HG03521 (cell line): ENCODE measurements at regions not wholly inside any gene's neighbourhood (a gene's known extent, or its start where the extent isn't known, plus 50 kb on each side); places are given as distances from the start of the nearest gene placed in this dataset.

ENCODE experiments used
- ATAC-seq: cut with Tn5 transposase; IDR thresholded peaks from one replicate; pipeline ENCODE4 v1.9.1; 2021; ENCODE audit warnings: mild to moderate bottlenecking, moderate library complexity; ENCODE audit not compliant: unreplicated experiment

DNA sequence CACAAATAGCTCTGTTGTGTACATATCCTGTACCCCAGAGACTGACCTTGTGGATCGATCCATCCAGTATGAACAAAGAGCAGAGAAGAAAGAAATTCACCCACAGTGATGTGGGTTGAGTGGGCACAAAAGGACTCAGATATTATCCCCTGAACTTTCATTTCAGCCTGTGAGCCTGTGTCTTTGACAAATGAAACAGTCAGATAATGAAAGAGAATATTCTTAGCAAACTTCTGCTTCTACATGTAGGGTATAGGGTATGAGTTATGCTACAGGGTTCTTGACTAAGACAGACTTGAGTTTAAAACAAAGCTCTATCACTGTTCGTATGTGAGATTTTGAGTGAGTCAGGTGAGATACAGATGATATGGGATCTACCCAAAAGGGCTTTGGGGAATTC lies 359.7 kb downstream of the MAFB start:
- ATAC-seq = no peak

- ATAC-seq = no peak
These were observed 362.3 kb downstream of the MAFB start for GRCh38 chr20:40326784-40327183.

DNA sequence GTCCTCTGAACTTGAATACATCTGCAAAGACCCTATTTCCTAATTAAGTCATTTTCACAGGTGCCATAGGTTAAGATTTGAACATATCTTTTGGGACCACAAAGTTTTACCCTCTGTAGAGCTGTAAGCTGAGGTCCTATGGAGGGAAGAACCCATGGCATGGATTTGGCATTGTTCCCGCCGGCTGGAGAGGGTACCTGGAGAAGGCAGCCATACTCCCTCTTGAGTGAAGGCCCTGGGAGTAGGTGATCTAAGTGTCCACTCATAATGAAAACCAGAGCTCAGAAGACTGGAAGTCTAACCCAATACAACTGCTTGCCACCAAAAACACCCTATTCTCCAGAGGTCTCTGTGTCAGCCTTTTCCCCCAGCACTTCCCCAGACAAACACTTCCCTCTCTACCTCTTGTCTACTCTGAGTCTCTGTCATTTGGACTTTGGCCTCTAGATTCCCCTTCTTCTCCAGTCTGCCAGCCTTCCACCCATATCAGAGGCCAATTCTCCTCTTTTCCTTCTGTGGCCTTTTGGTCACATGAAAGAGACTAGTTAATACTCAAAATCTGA lies 363.9 kb downstream of the MAFB start:
- ATAC-seq = no peak

GRCh38 chr20:40323361-40323794 lies 365.7 kb downstream of the MAFB start:
- no peak for ATAC-seq

DNA sequence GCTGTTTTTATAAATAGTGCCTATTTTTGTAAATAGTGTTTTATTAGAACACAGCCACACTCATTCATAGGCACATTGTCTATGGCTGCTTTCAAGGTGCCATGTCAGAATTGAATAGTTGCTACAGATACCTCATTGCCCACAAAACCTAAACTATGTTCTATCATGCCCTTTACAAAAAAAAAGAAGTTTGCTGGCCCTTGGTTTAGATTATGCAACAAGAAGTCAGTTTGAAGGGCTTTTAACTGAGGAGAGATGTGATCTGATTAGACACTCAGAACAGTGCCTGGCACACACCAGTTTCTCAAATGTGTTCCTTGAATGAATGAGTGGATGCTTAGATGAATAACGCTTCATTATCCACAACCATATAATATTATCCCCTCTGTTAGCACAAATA lies 366.1 kb downstream of the MAFB start:
- no peak for ATAC-seq

- ATAC-seq = no peak
These were observed 368.5 kb downstream of the MAFB start for GRCh38 chr20:40320517-40321011.

GRCh38 chr20:40319741-40320516 lies 369.1 kb downstream of the MAFB start:
- no peak for ATAC-seq

DNA sequence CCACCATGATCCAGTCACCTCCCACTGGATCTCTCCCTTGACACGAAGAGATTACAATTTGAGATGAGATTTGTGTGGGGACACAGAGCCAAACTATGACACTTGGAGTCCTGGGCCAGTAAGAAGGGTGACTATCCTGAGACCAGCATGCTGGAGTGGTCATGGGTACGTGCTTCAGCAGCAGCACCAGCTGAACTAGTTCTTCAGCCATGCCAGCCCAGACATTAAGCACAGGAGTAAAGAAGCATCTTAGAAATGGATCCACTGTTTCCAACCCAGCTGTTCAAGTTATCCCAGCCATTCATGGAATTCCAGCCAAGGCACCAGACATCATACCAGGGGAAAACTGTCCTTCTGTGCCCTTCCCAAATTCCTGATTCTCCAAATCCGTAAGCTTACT lies 370.0 kb downstream of the MAFB start:
- ATAC-seq = no peak

DNA sequence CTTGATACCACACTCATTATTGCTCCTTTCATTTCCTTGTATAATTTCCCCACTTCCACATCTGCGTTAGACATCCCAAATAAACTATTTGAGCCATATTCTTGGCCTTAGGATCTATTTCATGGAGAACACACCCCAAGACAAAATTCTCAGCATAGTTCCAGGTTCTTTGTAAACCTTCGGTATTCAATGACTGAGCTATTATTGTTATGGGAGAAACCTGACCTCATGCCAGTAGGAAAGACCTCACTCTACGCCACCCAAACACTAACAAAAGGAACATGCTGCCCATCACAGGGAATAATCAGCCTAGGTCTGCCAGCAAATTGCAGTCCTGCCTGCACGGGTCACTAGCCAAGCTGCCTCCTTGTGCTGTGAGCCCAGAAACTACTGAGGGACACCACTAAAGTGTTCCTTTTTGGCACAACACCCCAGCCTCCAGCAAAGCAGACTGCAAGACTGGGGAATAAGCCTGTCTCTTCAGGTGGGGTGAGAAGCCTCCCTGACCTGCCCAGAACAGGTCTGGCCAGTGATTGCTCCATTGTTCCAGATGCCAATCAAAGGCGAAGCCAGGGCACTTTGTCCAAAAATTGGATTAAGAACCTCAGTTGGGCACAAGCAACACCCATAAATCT lies 371.8 kb downstream of the MAFB start:
- ATAC-seq = no peak

DNA sequence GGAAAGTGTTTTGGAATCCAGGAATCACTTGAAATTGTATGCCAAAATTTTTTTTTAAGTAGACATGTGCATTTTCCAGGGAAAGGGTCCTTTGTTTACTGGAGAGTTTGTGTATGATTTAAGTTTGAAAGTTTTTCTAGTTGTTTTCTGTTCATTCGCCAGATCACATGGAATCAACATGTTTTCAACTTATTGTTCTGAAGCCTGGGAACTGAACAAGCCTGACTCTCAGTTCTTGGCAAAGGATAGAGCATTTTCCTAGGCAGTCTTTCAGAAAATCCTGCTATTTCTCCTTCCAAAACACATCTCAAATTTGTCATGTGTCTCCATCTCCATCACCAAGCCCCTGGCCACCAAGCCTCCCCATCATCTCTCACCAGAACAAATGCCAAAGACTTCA lies 374.8 kb downstream of the MAFB start:
- no peak for ATAC-seq

GRCh38 chr20:40313730-40314129 lies 375.3 kb downstream of the MAFB start:
- no peak for ATAC-seq

DNA sequence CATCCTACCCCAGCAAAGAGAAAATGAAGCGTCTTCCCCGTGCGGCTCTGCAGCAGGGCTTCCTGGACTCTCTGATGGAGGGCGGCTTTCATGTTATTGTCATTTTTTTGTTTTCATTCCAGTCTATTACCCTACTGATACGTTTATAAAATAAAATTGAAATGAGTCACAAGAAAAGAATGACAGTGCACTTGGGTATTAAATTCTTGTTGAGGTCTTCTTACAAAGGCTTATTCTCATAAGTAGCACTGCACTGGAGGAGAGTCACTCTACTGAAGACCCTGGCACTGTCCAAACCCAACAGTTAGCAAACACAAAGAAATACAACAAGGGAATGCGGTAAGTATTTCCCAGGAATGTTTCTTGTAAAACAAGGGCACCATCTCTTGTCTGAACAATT lies 379.3 kb downstream of the MAFB start:
- no peak for ATAC-seq

GRCh38 chr20:40307997-40308396 lies 381.0 kb downstream of the MAFB start:
- no peak for ATAC-seq

DNA sequence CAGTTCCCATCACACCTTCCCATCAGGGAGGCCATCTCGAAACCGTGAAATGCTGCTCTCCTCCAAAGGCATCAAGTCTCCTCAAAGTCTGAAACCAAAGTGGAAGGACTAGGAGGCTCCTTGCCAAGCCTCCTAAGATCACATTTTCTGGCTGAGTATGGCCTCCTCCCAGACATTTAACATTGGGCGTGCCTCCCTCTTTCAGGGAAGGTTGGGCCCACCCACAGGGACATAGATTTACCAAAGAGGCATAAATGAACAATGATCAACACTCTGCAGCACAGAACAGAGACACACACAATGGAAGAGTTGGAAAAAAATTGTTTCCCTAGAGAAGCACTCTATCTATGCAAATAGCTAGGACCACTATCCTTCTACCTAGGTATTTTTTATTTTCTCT lies 381.8 kb downstream of the MAFB start:
- no peak for ATAC-seq

DNA sequence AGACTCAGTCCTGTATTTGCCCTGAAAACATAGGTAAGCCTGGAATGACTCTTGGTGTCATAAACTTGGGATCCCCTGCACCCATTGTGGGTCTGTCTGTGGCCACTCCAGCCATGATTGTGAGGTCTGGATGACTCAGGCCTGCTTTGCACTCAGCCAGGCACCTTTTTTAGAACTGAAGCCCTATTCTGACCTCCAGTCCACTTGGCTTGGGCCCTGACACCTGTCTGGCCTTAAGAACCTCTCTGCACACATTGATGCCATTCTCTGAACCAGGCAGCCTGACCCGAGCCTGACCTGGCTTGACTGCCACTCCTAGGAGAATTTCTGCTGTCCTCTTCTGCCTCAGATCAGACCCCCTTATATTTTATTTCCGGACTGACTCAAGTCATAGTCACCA lies 383.7 kb downstream of the MAFB start:
- no peak for ATAC-seq

DNA sequence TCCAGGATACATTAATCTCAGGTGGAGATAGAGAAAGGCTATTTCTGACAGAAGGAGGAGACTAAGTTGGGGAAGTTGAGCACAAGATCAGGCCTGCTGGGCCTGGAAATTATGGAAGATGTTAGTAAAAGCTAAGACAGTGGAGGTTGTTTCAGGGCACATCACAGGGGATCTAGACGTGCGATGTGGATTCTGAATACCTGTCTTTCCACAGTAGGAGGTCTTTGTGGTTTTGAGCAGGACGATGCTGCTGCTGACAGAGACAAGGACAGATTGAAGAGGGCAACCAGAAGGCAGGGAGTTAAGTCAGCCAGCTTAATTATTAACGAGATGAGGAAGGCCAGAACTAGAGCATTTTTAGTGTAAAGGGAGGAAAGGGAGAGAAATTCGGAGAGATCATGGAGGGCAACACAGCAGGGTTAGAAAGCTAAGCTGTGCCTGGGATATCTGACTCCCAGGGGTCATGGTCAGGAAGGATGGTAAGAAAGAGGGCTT lies 384.9 kb downstream of the MAFB start:
- ATAC-seq = no peak

- no peak for ATAC-seq
These were observed 394.3 kb downstream of the MAFB start for GRCh38 chr20:40294747-40295146.

GRCh38 chr20:40294175-40294574 lies 394.9 kb downstream of the MAFB start:
- ATAC-seq = no peak

- no peak for ATAC-seq
These were observed 395.3 kb downstream of the MAFB start for GRCh38 chr20:40293740-40294139.

- no peak for ATAC-seq
These were observed 397.4 kb downstream of the MAFB start for GRCh38 chr20:40291493-40292135.

- no peak for ATAC-seq
These were observed 401.4 kb downstream of the MAFB start for GRCh38 chr20:40287683-40288082.
